Stomach (tissue), 8 donors: ENCODE measurements at regions not wholly inside any gene's neighbourhood (a gene's known extent, or its start where the extent isn't known, plus 50 kb on each side); places are given as distances from the start of the nearest gene placed in this dataset.
A peak's percentile ranks its signal among the peaks of the same experiment; 100 is the strongest.

Experiments
- DNase-seq, 2 donors: peaks; one replicate each; pipeline versions ENCODE4 v3.0.0 to v3.0.0-alpha.2; 2013 to 2019
- H3K27ac ChIP-seq, 5 donors: fragments of 200-600 bp in 4 of 5; sonication (generic) in 4 of 5; one replicate each; pipeline ENCODE4 v1.5.1; 2013 to 2019; ENCODE audit warnings: mild to moderate bottlenecking in 1 of 5, moderate library complexity in 1 of 5
- H3K27me3 ChIP-seq, 3 donors: fragments of 200-600 bp; sonication (generic); one replicate each; pipeline ENCODE4 v1.5.1; 2017 to 2019; ENCODE audit warnings: mixed run types in 1 of 3
- H3K36me3 ChIP-seq, 4 donors: fragments of 200-600 bp; sonication (generic); 1 replicate in 3 of 4; 2 replicates in 1 of 4; pipeline ENCODE4 v1.5.1; 2016 to 2019
- H3K4me1 ChIP-seq, 4 donors: fragments of 200-600 bp; sonication (generic); one replicate each; pipeline ENCODE4 v1.5.1; 2016 to 2019
- H3K4me3 ChIP-seq, 4 donors: fragments of 200-600 bp; sonication (generic) in 3 of 4; one replicate each; pipeline ENCODE4 v1.5.1; 2016 to 2019; ENCODE audit warnings: mild to moderate bottlenecking in 1 of 4
- H3K9me3 ChIP-seq, 4 donors: fragments of 200-600 bp; sonication (generic); one replicate each; pipeline ENCODE4 v1.5.1; 2016 to 2019
- CTCF ChIP-seq, 7 experiments: fragments of 450-650 bp in 4 of 7; fragments of 200-600 bp in 3 of 7; sonication (generic) in 3 of 7; IDR thresholded peaks; one replicate each; pipeline ENCODE4 v1.5.1; 2016 to 2019; ENCODE audit warnings: antibody characterized with exemption in 7 of 7, control low read depth in 2 of 7, mild to moderate bottlenecking in 1 of 7
- EP300 ChIP-seq: sonication (generic); formaldehyde crosslinking; IDR thresholded peaks from one replicate; pipeline ENCODE4 v1.6.1; 2017; ENCODE audit warnings: antibody characterized with exemption
- POLR2A ChIP-seq, 4 donors: fragments of 450-650 bp; IDR thresholded peaks; one replicate each; pipeline ENCODE4 v1.6.1; 2016; ENCODE audit warnings: antibody characterized with exemption in 4 of 4, control low read depth in 2 of 4, mild to moderate bottlenecking in 1 of 4, moderate library complexity in 1 of 4
- POLR2AphosphoS5 ChIP-seq, 3 donors: sonication (generic); formaldehyde crosslinking; IDR thresholded peaks; one replicate each; pipeline ENCODE4 v1.6.1; 2016; ENCODE audit warnings: antibody characterized with exemption in 3 of 3
- WGBS, 5 donors: extraction: QIAGEN DNeasy Blood & Tissue Kit in 3 of 5; methylation state at CpG; one replicate each; pipeline versions ENCODE4 v1.1.5 to v1.1.7; 2013 to 2018; 5-methylcytosine and 5-hydroxymethylcytosine counted together
- intact Hi-C: fragments of 100-400 bp; cut with DNase I; formaldehyde crosslinking; loops from one replicate; pipeline ENCODE4 v1.15.1; 2023; ENCODE audit warnings: low total_unique reads
- donor health status: healthy with polysubstance abuse.
- donor health status: Bipolar disorder and iron deficiency.
- donor health status: healthy.

GRCh38 chr9:12516031-12516430 lies 177.2 kb upstream of the TYRP1 start:
- WGBS, 5 donors: 56 to 73% (median 67%) methylated on average over 2 of the region's 2 CpGs
- DNase-seq: no peak
- no peak for TF ChIP-seq POLR2AphosphoS5 (IDR thresholded peaks at IDR 0.05)
- TF ChIP-seq POLR2A (IDR thresholded peaks at IDR 0.05): no peak
- no peak for TF ChIP-seq CTCF (IDR thresholded peaks at IDR 0.05)
- no peak for TF ChIP-seq EP300
- Histone ChIP-seq H3K27ac (no peak overlapping the region), H3K27me3 (no peaks in the 10 kb centered on the region), H3K4me3 (no peak overlapping the region), H3K4me1 (no peaks in the 10 kb centered on the region), H3K9me3 (no peaks in the 10 kb centered on the region), H3K36me3 (no peaks in the 10 kb centered on the region)
- intact Hi-C loops: no loop called here

- no peak for TF ChIP-seq POLR2A (IDR thresholded peaks at IDR 0.05)
- TF ChIP-seq EP300: no peak
- no peak for TF ChIP-seq CTCF (IDR thresholded peaks at IDR 0.05)
- TF ChIP-seq POLR2AphosphoS5 (IDR thresholded peaks at IDR 0.05): no peak
- intact Hi-C loops: no loop called here
These were observed 176.6 kb upstream of the TYRP1 start for GRCh38 chr9:12516573-12516972.

GRCh38 chr9:12538842-12539579 lies 154.2 kb upstream of the TYRP1 start:
- intact Hi-C loops: no loop called here
- Histone ChIP-seq H3K27me3 (no peaks in the 10 kb centered on the region), H3K4me3 (no peak overlapping the region), H3K27ac (no peak overlapping the region), H3K9me3 (no peaks in the 10 kb centered on the region), H3K36me3 (no peaks in the 10 kb centered on the region), H3K4me1 (no peaks in the 10 kb centered on the region)
- whole genome bisulfite sequencing, 5 donors: 46 to 63% (median 58%) methylated on average over 10 to 13 of the region's 13 CpGs
- no peak for TF ChIP-seq POLR2AphosphoS5 (IDR thresholded peaks at IDR 0.05)
- TF ChIP-seq POLR2A (IDR thresholded peaks at IDR 0.05): no peak
- no peak for TF ChIP-seq CTCF (IDR thresholded peaks at IDR 0.05)
- TF ChIP-seq EP300: no peak
- peak in 1 of 2 donors; percentile 1 for DNase-seq

More at GRCh38 chr9:12516573-12516972, 176.6 kb upstream of the TYRP1 start:
- no peaks in the 10 kb centered on the region for H3K9me3 ChIP-seq
- no peaks in the 10 kb centered on the region for H3K4me1 ChIP-seq
- H3K27ac ChIP-seq: no peak overlapping the region
- no peak overlapping the region for H3K4me3 ChIP-seq
- no peak for DNase-seq
- H3K27me3 ChIP-seq: no peaks in the 10 kb centered on the region
- no peaks in the 10 kb centered on the region for H3K36me3 ChIP-seq

- Histone ChIP-seq H3K27me3 (no peaks in the 10 kb centered on the region), H3K36me3 (no peaks in the 10 kb centered on the region), H3K4me1 (no peaks in the 10 kb centered on the region), H3K4me3 (no peak overlapping the region), H3K27ac (no peak overlapping the region), H3K9me3 (no peaks in the 10 kb centered on the region)
- WGBS, 5 donors: 64 to 79% (median 69%) methylated on average over 4 of the region's 4 CpGs
- TF ChIP-seq CTCF (IDR thresholded peaks at IDR 0.05) (no peak), POLR2AphosphoS5 (IDR thresholded peaks at IDR 0.05) (no peak), EP300 (no peak), POLR2A (IDR thresholded peaks at IDR 0.05) (no peak)
- no peak for DNase-seq
- intact Hi-C loops: no loop called here
These were observed 153.6 kb upstream of the TYRP1 start for GRCh38 chr9:12539580-12539975.
